Activated naive CD4-positive, alpha-beta T cell treated with anti-CD3 and anti-CD28 coated beads, Interleukin-2, amount 10 ng/mL, durations not matched to agents 7 days and 5 days (primary cell): ENCODE measurements at regions not wholly inside any gene's neighbourhood (a gene's known extent, or its start where the extent isn't known, plus 50 kb on each side); places are given as distances from the start of the nearest gene placed in this dataset.

Experiments
- CTCF ChIA-PET: fragments of 350-600 bp; sonication (Branson Sonifier 250); formaldehyde crosslinking; loops from one replicate; lab custom pipeline; 2021; ENCODE audit warnings: antibody characterized with exemption; lab: Charles Lee
- DNase-seq: peaks from one replicate; pipeline ENCODE4 v3.0.0-alpha.2; 2020
- H3K27ac Mint-ChIP-seq: one replicate; pipeline ENCODE4 v1.8.0; 2021; ENCODE audit warnings: mild to moderate bottlenecking, moderate library complexity, mixed read lengths
- H3K27me3 Mint-ChIP-seq: one replicate; pipeline ENCODE4 v1.8.0; 2021; ENCODE audit warnings: mild to moderate bottlenecking, mixed read lengths
- H3K36me3 Mint-ChIP-seq: one replicate; pipeline ENCODE4 v1.8.0; 2021; ENCODE audit warnings: mixed read lengths
- H3K4me1 Mint-ChIP-seq: one replicate; pipeline ENCODE4 v1.8.0; 2021; ENCODE audit warnings: mixed read lengths
- H3K4me3 Mint-ChIP-seq: one replicate; pipeline ENCODE4 v1.8.0; 2021; ENCODE audit warnings: mild to moderate bottlenecking, moderate library complexity, mixed read lengths
- H3K9me3 Mint-ChIP-seq: one replicate; pipeline ENCODE4 v1.8.0; 2021; ENCODE audit warnings: mixed read lengths

DNA sequence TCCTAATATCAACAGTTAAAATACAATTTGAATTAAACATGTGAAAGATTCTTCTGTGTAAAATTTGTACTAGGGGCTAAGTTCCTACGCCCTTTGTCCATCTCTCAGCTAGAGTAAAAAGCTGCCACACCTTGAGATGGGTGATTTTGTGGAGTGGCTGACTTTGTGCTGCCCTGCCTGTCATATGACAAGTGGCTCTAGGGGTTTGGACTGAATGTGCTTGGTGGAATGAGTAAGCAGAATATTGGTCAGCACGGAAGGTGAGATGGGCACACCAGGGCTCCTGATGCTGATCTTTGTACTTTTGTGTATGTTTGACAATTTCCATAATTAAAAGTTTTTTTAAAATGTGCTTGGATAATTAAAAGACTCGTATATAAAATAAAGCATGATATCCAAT is 133.6 kb upstream of the SLC45A1 start:
- no peak for DNase-seq
- H3K4me3 Mint-ChIP-seq: no peak overlapping the region
- peak overlapping the region; percentile 37 for H3K27ac Mint-ChIP-seq
- peaks cover 4% of the 10 kb centered on the region for H3K27me3 Mint-ChIP-seq
- peaks cover 29% of the 10 kb centered on the region for H3K4me1 Mint-ChIP-seq
- peaks cover 5% of the 10 kb centered on the region for H3K9me3 Mint-ChIP-seq
- peaks cover 5% of the 10 kb centered on the region for H3K36me3 Mint-ChIP-seq
- CTCF ChIA-PET: interaction anchor here (1.6 kb wide), 1 partner anchor 17 kb away, joined by 3 read pairs; no protein-coding TSS in a partner anchor

GRCh38 chr1:8182034-8182761 is 135.7 kb upstream of the SLC45A1 start:
- Mint-ChIP-seq H3K36me3 (peaks cover 13% of the 10 kb centered on the region), H3K4me3 (peak overlapping the region; percentile 16), H3K9me3 (peaks cover 16% of the 10 kb centered on the region), H3K4me1 (peaks cover 29% of the 10 kb centered on the region), H3K27me3 (peaks cover 12% of the 10 kb centered on the region), H3K27ac (peak overlapping the region; percentile 93)
- CTCF ChIA-PET: no interaction called here
- peak; percentile 34 for DNase-seq

- Mint-ChIP-seq H3K4me1 (peaks cover 28% of the 10 kb centered on the region), H3K36me3 (peaks cover 13% of the 10 kb centered on the region), H3K9me3 (peaks cover 16% of the 10 kb centered on the region), H3K27me3 (peaks cover 12% of the 10 kb centered on the region), H3K27ac (no peak overlapping the region), H3K4me3 (no peak overlapping the region)
- DNase-seq: no peak
- CTCF ChIA-PET: no interaction called here
Observed at GRCh38 chr1:8179132-8179793, 138.7 kb upstream of the SLC45A1 start.

DNA sequence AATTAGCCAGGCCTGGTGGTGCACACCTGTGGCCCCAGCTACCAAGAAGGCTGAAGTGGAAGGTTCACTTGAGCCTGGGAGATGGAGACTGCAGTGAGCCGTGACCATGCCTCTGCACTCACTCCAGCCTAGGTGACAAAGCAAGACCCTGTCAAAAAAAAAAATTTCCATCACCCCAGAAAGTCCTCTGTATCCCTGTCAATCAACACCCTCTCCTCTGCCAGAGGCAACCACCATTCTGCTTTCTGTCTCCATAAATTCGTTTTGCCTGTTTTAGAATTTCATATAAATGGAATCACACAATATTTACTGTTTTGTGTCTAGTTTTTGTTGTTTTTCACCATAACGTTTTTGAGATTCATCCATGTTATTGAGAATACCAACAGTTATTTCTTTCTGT is 141.6 kb upstream of the SLC45A1 start:
- peaks cover 12% of the 10 kb centered on the region for H3K27me3 Mint-ChIP-seq
- CTCF ChIA-PET: no interaction called here
- peaks cover under 1% of the 10 kb centered on the region for H3K4me1 Mint-ChIP-seq
- no peak for DNase-seq
- no peak overlapping the region for H3K4me3 Mint-ChIP-seq
- peaks cover 16% of the 10 kb centered on the region for H3K9me3 Mint-ChIP-seq
- H3K36me3 Mint-ChIP-seq: peaks cover 12% of the 10 kb centered on the region
- no peak overlapping the region for H3K27ac Mint-ChIP-seq

DNA sequence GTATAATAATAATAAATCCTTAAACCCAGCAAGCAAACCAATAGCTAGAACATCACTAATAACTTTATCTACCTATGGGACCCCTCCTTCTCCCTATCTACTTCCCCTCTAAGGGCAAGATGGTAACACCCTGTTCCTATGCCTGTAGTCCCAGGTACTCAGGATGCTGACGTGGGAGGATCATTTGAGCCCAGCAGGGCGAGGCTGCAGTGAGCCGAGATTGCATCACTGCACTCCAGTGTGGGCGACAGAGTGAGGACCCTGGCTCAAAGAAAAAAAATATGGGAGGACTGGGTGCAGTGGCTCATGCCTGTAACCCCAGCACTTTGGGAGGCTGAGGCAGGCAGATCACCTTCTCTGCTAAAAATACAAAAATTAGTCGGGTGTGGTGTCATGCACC is 143.1 kb upstream of the SLC45A1 start:
- peaks cover 12% of the 10 kb centered on the region for H3K36me3 Mint-ChIP-seq
- H3K9me3 Mint-ChIP-seq: peaks cover 15% of the 10 kb centered on the region
- H3K4me1 Mint-ChIP-seq: peaks cover 8% of the 10 kb centered on the region
- no peak overlapping the region for H3K4me3 Mint-ChIP-seq
- no peak for DNase-seq
- CTCF ChIA-PET: no interaction called here
- peaks cover 12% of the 10 kb centered on the region for H3K27me3 Mint-ChIP-seq
- no peak overlapping the region for H3K27ac Mint-ChIP-seq

- Mint-ChIP-seq H3K36me3 (peaks cover 5% of the 10 kb centered on the region), H3K9me3 (peaks cover 2% of the 10 kb centered on the region), H3K27ac (no peak overlapping the region), H3K27me3 (peaks cover 4% of the 10 kb centered on the region), H3K4me3 (no peak overlapping the region), H3K4me1 (peaks cover 36% of the 10 kb centered on the region)
- CTCF ChIA-PET: no interaction called here
- DNase-seq: no peak
Observed at GRCh38 chr1:8171751-8172464, 145.8 kb upstream of the ERRFI1 start.

DNA sequence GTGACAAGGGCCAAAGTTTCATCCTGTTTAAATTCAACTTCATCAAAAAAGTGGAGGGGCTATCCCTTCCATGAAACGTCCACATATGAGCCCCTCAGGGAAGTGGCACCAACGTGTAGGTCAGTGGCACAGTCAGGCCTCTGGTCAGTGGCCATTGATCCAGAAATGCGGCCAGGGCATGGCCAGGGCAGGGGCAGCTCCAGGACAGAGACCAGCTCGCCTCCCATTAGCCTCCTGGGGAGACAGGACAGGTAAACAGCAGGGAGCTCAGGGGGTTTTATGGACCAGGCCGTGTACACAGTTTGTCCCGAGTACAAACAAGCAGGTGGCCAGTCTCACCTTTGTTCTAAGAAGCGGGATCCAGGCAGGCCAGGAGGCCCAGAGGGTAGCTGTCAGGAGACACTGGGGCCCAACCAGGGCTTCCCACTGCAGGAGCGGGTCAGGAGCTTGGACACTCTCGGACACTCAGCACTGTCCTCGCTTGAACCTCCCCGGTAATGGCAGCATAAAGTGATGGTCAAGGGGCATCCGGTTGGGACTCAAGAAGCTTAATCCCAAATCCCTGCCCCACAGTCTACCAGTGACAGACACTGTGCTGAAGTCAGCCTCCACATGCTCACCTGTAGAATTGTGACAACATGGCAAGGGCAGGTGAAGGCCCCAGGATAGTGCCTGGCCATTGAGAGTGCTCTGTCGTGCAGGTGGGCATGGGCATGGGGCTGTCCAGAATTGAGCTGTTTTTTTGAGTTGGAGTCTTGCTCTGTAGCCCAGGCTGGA is 144.1 kb upstream of the ERRFI1 start:
- Mint-ChIP-seq H3K27me3 (peaks cover 5% of the 10 kb centered on the region), H3K4me1 (peaks cover 42% of the 10 kb centered on the region), H3K9me3 (peaks cover 2% of the 10 kb centered on the region), H3K36me3 (peaks cover 5% of the 10 kb centered on the region), H3K27ac (peak overlapping the region; percentile 94), H3K4me3 (no peak overlapping the region)
- CTCF ChIA-PET: no interaction called here
- DNase-seq: no peak

- peaks cover 2% of the 10 kb centered on the region for H3K9me3 Mint-ChIP-seq
Observed at GRCh38 chr1:8169364-8170058, 143.4 kb upstream of the ERRFI1 start.

DNA sequence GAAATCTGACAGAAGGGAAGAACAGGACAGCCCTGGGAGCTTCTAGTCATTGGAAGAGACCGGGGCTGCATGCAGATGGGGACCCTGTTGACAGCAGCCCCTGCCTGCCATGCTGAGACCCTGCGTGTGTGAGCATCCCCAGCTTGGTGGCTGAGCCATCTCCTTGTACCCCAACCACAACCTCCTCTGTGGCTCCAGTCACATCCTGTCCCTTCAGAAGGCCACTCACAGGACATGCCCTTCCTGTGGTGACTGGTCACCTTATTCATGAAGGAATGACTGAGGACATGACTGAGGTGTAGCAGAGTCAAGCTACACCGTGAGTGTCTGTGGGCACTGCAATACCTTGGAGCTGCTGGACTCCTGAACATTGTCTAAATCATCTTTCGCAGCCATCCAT is 141.8 kb upstream of the ERRFI1 start:
- DNase-seq: no peak
- H3K27me3 Mint-ChIP-seq: peaks cover 7% of the 10 kb centered on the region
- H3K36me3 Mint-ChIP-seq: peaks cover 5% of the 10 kb centered on the region
- peak overlapping the region; percentile 78 for H3K27ac Mint-ChIP-seq
- H3K4me1 Mint-ChIP-seq: peaks cover 42% of the 10 kb centered on the region
- CTCF ChIA-PET: interaction anchor here (0.9 to 1.2 kb wide), 2 partner anchors 51 to 152 kb away, joined by 3 to 4 read pairs; no protein-coding TSS in a partner anchor
- no peak overlapping the region for H3K4me3 Mint-ChIP-seq
- H3K9me3 Mint-ChIP-seq: peaks cover 2% of the 10 kb centered on the region

More at GRCh38 chr1:8169364-8170058, 143.4 kb upstream of the ERRFI1 start:
- peak; percentile 72 for DNase-seq
- CTCF ChIA-PET: no interaction called here
- Mint-ChIP-seq H3K27me3 (peaks cover 7% of the 10 kb centered on the region), H3K4me3 (no peak overlapping the region), H3K4me1 (peaks cover 42% of the 10 kb centered on the region), H3K27ac (peak overlapping the region; percentile 94), H3K36me3 (peaks cover 5% of the 10 kb centered on the region)

GRCh38 chr1:8166406-8166805 is 140.3 kb upstream of the ERRFI1 start:
- DNase-seq: no peak
- Mint-ChIP-seq H3K4me3 (no peak overlapping the region), H3K27me3 (peaks cover 22% of the 10 kb centered on the region), H3K4me1 (peaks cover 42% of the 10 kb centered on the region), H3K36me3 (peaks cover 5% of the 10 kb centered on the region), H3K27ac (no peak overlapping the region), H3K9me3 (peaks cover 2% of the 10 kb centered on the region)
- CTCF ChIA-PET: interaction anchor here (0.7 kb wide), 1 partner anchor 12 kb away, joined by 3 read pairs; no protein-coding TSS in a partner anchor

DNA sequence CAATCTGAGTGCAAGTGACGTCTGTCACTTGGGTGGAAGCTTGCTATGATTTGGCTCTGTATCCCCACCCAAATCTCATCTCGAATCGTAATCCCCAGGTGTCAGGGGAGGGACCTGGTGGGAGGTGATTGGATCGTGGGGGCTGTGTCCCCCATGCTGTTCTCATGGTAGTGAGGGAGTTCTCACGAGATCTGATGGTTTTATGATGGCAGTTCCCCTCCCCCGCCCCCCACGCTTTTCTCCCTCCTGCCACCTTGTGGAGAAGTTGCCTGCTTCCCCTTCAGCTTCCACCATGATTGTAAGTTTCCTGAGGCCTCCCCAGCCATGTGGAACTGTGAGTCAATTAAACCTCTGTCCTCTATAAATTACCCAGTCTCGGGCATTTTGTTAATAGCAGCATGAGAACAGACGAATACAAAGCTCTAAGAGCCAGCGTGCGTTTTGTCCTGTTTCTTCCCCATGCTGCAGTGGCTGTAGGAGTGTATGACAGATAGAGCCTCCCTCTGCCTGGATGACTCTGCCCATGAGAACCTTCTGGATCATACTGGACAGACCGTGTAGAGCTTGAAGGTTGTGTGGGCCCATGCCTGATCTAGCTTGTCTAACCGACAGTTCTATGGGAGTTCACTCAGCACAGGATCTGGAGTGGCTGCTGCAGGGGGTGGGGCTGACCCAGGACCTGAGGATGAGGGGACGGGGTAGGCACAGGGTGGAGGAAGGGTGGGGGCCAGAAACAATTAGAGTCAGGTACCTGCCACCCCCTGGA is 139.7 kb upstream of the ERRFI1 start:
- DNase-seq: no peak
- CTCF ChIA-PET: interaction anchor here (0.7 to 1.3 kb wide), 3 partner anchors 11 to 129 kb away, joined by 3 to 4 read pairs (median 3); no protein-coding TSS in a partner anchor
- peaks cover 42% of the 10 kb centered on the region for H3K4me1 Mint-ChIP-seq
- H3K36me3 Mint-ChIP-seq: peaks cover 5% of the 10 kb centered on the region
- no peak overlapping the region for H3K4me3 Mint-ChIP-seq
- no peak overlapping the region for H3K27ac Mint-ChIP-seq
- peaks cover 2% of the 10 kb centered on the region for H3K9me3 Mint-ChIP-seq
- H3K27me3 Mint-ChIP-seq: peaks cover 23% of the 10 kb centered on the region

DNA sequence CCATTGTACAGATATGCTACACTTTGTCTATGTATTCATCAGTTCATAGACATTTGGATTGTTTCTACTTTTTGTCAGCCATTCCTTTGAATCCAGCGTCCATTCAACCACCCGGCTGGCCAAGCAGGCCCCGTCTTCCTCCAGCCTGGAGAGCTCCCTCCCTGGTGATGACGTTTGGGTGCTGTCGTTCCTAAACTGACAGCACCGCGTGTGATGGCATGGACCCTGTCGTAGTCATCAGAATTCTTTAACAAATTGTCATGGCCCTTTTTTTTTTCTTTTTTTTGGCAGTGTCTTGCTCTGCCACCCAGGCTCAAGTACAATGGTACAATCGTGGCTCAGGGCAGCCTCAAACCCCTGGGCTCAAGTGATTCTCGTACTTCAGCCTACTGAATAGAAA is 138.6 kb upstream of the ERRFI1 start:
- H3K27me3 Mint-ChIP-seq: peaks cover 24% of the 10 kb centered on the region
- DNase-seq: no peak
- CTCF ChIA-PET: interaction anchor here (0.7 to 0.8 kb wide), 2 partner anchors 48 to 562 kb away, joined by 3 read pairs; no protein-coding TSS in a partner anchor
- peaks cover 2% of the 10 kb centered on the region for H3K36me3 Mint-ChIP-seq
- peaks cover 32% of the 10 kb centered on the region for H3K4me1 Mint-ChIP-seq
- H3K9me3 Mint-ChIP-seq: peaks cover 1% of the 10 kb centered on the region
- no peak overlapping the region for H3K4me3 Mint-ChIP-seq
- H3K27ac Mint-ChIP-seq: no peak overlapping the region
